HL-60 (cell line): ENCODE measurements at regions not wholly inside any gene's neighbourhood (a gene's known extent, or its start where the extent isn't known, plus 50 kb on each side); places are given as distances from the start of the nearest gene placed in this dataset.

Experiments
- DNase-seq, 2 experiments: peaks; one replicate each; pipeline ENCODE4 v3.0.0-alpha.2; 2010 to 2020; ENCODE audit warnings: low read depth in 1 of 2, low spot score in 1 of 2
- H3K27ac ChIP-seq: fragments of 250-450 bp; sonication (Bioruptor Pico); replicated peaks from 2 replicates; pipeline ENCODE4 v1.5.1; 2020; ENCODE audit warnings: mild to moderate bottlenecking, moderate library complexity
- H3K27me3 ChIP-seq: fragments of 250-450 bp; sonication (Bioruptor Pico); 2 replicates; pipeline ENCODE4 v1.5.1; 2021; ENCODE audit warnings: mild to moderate bottlenecking, moderate library complexity; ENCODE audit not compliant: insufficient read depth, poor library complexity, severe bottlenecking
- H3K4me3 ChIP-seq: replicated peaks from 2 replicates; pipeline ENCODE4 v1.5.1; 2011; ENCODE audit warnings: mild to moderate bottlenecking, control low read depth, low read length; ENCODE audit not compliant: insufficient read depth
- GABPA ChIP-seq: IDR thresholded peaks from 2 replicates; pipeline ENCODE4 v1.6.1; 2012; ENCODE audit warnings: low read depth
- POLR2AphosphoS5 ChIP-seq: IDR thresholded peaks from 2 replicates; pipeline ENCODE4 v1.6.1; 2012; ENCODE audit warnings: low read depth
- REST ChIP-seq: IDR thresholded peaks from 2 replicates; pipeline ENCODE4 v1.6.1; 2012; ENCODE audit warnings: low read depth; ENCODE audit not compliant: insufficient replicate concordance
- SPI1 ChIP-seq: IDR thresholded peaks from 2 replicates; pipeline ENCODE4 v1.6.1; 2012; ENCODE audit warnings: low read depth, mild to moderate bottlenecking, borderline replicate concordance
- TF ChIP-seq, protein P1 (sequence below): IDR thresholded peaks from one replicate; pipeline ENCODE4 v1.5.1; 2011; ENCODE audit warnings: low read length, control low read depth, inconsistent platforms; ENCODE audit not compliant: insufficient read depth

- Histone ChIP-seq H3K27ac (no peak overlapping the region), H3K27me3 (no peaks in the 10 kb centered on the region), H3K4me3 (no peak overlapping the region)
- TF ChIP-seq GABPA: no peak
- no peak for TF ChIP-seq SPI1
- TF ChIP-seq, protein P1, sequence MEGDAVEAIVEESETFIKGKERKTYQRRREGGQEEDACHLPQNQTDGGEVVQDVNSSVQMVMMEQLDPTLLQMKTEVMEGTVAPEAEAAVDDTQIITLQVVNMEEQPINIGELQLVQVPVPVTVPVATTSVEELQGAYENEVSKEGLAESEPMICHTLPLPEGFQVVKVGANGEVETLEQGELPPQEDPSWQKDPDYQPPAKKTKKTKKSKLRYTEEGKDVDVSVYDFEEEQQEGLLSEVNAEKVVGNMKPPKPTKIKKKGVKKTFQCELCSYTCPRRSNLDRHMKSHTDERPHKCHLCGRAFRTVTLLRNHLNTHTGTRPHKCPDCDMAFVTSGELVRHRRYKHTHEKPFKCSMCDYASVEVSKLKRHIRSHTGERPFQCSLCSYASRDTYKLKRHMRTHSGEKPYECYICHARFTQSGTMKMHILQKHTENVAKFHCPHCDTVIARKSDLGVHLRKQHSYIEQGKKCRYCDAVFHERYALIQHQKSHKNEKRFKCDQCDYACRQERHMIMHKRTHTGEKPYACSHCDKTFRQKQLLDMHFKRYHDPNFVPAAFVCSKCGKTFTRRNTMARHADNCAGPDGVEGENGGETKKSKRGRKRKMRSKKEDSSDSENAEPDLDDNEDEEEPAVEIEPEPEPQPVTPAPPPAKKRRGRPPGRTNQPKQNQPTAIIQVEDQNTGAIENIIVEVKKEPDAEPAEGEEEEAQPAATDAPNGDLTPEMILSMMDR: no peak
- no peak for TF ChIP-seq POLR2AphosphoS5
- no peak for TF ChIP-seq REST
- no peak for DNase-seq
Observed at GRCh38 chr4:10212400-10212799, 95.8 kb upstream of the WDR1 start.

- TF ChIP-seq POLR2AphosphoS5 (no peak), SPI1 (no peak), REST (no peak), GABPA (no peak)
- TF ChIP-seq, protein P1: no peak
- H3K27ac ChIP-seq: no peak overlapping the region
- no peak overlapping the region for H3K4me3 ChIP-seq
- no peaks in the 10 kb centered on the region for H3K27me3 ChIP-seq
- DNase-seq: no peak
Observed at GRCh38 chr4:10207116-10207515, 90.5 kb upstream of the WDR1 start.

DNA sequence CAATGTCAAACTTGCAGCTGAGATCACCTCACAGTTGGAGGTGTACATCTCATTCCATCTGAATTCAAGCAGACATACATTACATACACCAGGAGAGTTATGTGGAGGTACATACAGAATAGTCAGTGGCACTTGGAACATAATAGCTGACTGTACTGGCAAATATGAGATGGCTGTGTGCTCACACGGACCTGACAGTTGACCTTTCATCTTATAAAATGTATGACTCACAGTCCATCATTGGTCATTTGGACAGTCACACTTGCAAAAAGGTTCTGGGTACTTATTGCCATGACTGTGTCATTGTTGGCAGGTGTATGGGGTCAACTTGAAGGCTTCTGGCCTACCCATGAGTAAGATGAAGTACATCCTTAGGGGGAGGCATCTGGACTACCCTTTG, 88.6 kb upstream of the WDR1 start:
- DNase-seq: peak in 1 of 2 experiments; percentile 0
- TF ChIP-seq POLR2AphosphoS5: no peak
- TF ChIP-seq SPI1: no peak
- TF ChIP-seq, protein P1: no peak
- no peak for TF ChIP-seq REST
- no peaks in the 10 kb centered on the region for H3K27me3 ChIP-seq

More for the DNA sequence above, 88.6 kb upstream of the WDR1 start:
- Histone ChIP-seq H3K4me3 (no peak overlapping the region), H3K27ac (no peak overlapping the region)
